Astrocyte (in vitro differentiated cells and primary cell): ENCODE measurements at regions not wholly inside any gene's neighbourhood (a gene's known extent, or its start where the extent isn't known, plus 50 kb on each side); places are given as distances from the start of the nearest gene placed in this dataset.
"Not testable (repeated sequence)": the region's sequence is repeated elsewhere in the genome, so short reads cannot be mapped to it uniquely, and the experiment has no call there.

Experiments
- DNase-seq: peaks from one replicate; pipeline ENCODE4 v3.0.0-alpha.2; 2010; ENCODE audit warnings: low read depth
- FAIRE-seq: peaks from 2 replicates; lab custom pipeline; 2011; peaks lifted over from hg19 to GRCh38; lab: Jason Lieb, UNC
- H2AFZ ChIP-seq: 2 replicates; pipeline ENCODE4 v1.6.0; 2012; ENCODE audit warnings: low read depth, low read length, inconsistent platforms
- H3K27ac ChIP-seq: 2 replicates; pipeline ENCODE4 v1.5.1; 2011; ENCODE audit warnings: low read depth, low read length, inconsistent platforms
- H3K27me3 ChIP-seq: 2 replicates; pipeline ENCODE4 v1.6.0; 2011; ENCODE audit warnings: low read length, inconsistent platforms; ENCODE audit not compliant: insufficient read depth
- H3K36me3 ChIP-seq: 2 replicates; pipeline ENCODE4 v1.5.1; 2011; ENCODE audit warnings: low read length, inconsistent platforms; ENCODE audit not compliant: insufficient read depth
- H3K4me1 ChIP-seq: 2 replicates; pipeline ENCODE4 v1.5.1; 2011; ENCODE audit warnings: low read length, inconsistent platforms; ENCODE audit not compliant: insufficient read depth
- H3K4me2 ChIP-seq: 2 replicates; pipeline ENCODE4 v1.6.0; 2012; ENCODE audit warnings: low read length, inconsistent platforms
- H3K4me3 ChIP-seq: 2 replicates; pipeline ENCODE4 v1.5.1; 2011; ENCODE audit warnings: low read depth, mild to moderate bottlenecking, low read length, inconsistent platforms; ENCODE audit not compliant: insufficient read depth
- H3K79me2 ChIP-seq: 2 replicates; pipeline ENCODE4 v1.6.0; 2012; ENCODE audit warnings: mild to moderate bottlenecking, low read length, inconsistent platforms; ENCODE audit not compliant: insufficient read depth
- H3K9ac ChIP-seq: 2 replicates; pipeline ENCODE4 v1.6.0; 2012; ENCODE audit warnings: mild to moderate bottlenecking, low read length, inconsistent platforms
- H3K9me3 ChIP-seq: 2 replicates; pipeline ENCODE4 v1.5.1; 2012; ENCODE audit warnings: low read depth, mild to moderate bottlenecking, low read length, inconsistent platforms; ENCODE audit not compliant: insufficient read depth
- H4K20me1 ChIP-seq: 2 replicates; pipeline ENCODE4 v1.6.0; 2012; ENCODE audit warnings: low read length, inconsistent platforms; ENCODE audit not compliant: insufficient read depth
- H3K27ac Mint-ChIP-seq: one replicate; pipeline ENCODE4 v1.8.0; 2021; ENCODE audit warnings: mild to moderate bottlenecking, mixed read lengths; ENCODE audit not compliant: unreplicated experiment
- H3K27me3 Mint-ChIP-seq: one replicate; pipeline ENCODE4 v1.8.0; 2021; ENCODE audit warnings: low read depth, mixed read lengths; ENCODE audit not compliant: unreplicated experiment
- H3K36me3 Mint-ChIP-seq: one replicate; pipeline ENCODE4 v1.8.0; 2021; ENCODE audit warnings: low read depth, mixed read lengths; ENCODE audit not compliant: unreplicated experiment
- H3K4me1 Mint-ChIP-seq: one replicate; pipeline ENCODE4 v1.8.0; 2021; ENCODE audit warnings: low read depth, mixed read lengths; ENCODE audit not compliant: unreplicated experiment
- H3K4me3 Mint-ChIP-seq: one replicate; pipeline ENCODE4 v1.8.0; 2021; ENCODE audit warnings: mild to moderate bottlenecking, moderate library complexity, mixed read lengths; ENCODE audit not compliant: unreplicated experiment
- H3K9me3 Mint-ChIP-seq: one replicate; pipeline ENCODE4 v1.8.0; 2021; ENCODE audit warnings: mild to moderate bottlenecking, mixed read lengths; ENCODE audit not compliant: unreplicated experiment
- EZH2 ChIP-seq: IDR thresholded peaks from 2 replicates; pipeline ENCODE4 v1.6.1; 2012; ENCODE audit warnings: mild to moderate bottlenecking, low read length, inconsistent platforms; ENCODE audit not compliant: insufficient read depth
- TF ChIP-seq, protein P1 (sequence below): IDR thresholded peaks from 2 replicates; pipeline ENCODE4 v1.5.1; 2011; ENCODE audit warnings: low read depth, mild to moderate bottlenecking, inconsistent platforms, low read length, moderate library complexity; ENCODE audit not compliant: insufficient read depth

DNA sequence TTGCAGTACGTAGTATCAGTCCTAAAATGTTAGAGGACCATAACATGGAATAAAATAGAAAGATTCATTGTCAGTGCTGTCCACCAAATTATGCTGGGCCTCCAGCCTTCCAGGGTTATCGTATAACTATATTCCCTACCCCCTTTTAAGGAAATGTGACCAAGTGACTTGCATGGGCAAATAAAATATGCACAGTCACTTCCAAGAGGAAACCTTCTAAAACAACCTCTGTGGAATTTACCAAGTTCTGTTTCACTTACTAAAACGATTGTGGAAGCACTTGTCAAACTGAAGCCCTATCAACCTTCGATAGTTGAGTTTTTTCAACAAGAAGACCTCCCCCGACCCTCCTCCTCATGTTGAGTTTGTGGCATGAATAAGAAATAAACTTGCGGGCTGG, 345.4 kb upstream of the C16orf82 start:
- Histone ChIP-seq H3K36me3 (no peaks in the 10 kb centered on the region), H3K27me3 (no peaks in the 10 kb centered on the region), H4K20me1 (no peaks in the 10 kb centered on the region), H3K4me2 (no peak overlapping the region), H3K4me3 (no peak overlapping the region), H3K27ac (no peak overlapping the region), H2AFZ (no peak overlapping the region), H3K4me1 (no peaks in the 10 kb centered on the region), H3K9me3 (no peaks in the 10 kb centered on the region), H3K79me2 (no peaks in the 10 kb centered on the region), H3K9ac (no peak overlapping the region)
- FAIRE-seq (no peak), DNase-seq (no peak)
- H3K9me3 Mint-ChIP-seq: no peaks in the 10 kb centered on the region
- H3K27me3 Mint-ChIP-seq: peaks cover 5% of the 10 kb centered on the region
- H3K4me3 Mint-ChIP-seq: no peak overlapping the region
- no peaks in the 10 kb centered on the region for H3K36me3 Mint-ChIP-seq
- H3K27ac Mint-ChIP-seq: no peak overlapping the region
- no peaks in the 10 kb centered on the region for H3K4me1 Mint-ChIP-seq
- TF ChIP-seq EZH2: no peak
- TF ChIP-seq, protein P1, sequence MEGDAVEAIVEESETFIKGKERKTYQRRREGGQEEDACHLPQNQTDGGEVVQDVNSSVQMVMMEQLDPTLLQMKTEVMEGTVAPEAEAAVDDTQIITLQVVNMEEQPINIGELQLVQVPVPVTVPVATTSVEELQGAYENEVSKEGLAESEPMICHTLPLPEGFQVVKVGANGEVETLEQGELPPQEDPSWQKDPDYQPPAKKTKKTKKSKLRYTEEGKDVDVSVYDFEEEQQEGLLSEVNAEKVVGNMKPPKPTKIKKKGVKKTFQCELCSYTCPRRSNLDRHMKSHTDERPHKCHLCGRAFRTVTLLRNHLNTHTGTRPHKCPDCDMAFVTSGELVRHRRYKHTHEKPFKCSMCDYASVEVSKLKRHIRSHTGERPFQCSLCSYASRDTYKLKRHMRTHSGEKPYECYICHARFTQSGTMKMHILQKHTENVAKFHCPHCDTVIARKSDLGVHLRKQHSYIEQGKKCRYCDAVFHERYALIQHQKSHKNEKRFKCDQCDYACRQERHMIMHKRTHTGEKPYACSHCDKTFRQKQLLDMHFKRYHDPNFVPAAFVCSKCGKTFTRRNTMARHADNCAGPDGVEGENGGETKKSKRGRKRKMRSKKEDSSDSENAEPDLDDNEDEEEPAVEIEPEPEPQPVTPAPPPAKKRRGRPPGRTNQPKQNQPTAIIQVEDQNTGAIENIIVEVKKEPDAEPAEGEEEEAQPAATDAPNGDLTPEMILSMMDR: no peak

DNA sequence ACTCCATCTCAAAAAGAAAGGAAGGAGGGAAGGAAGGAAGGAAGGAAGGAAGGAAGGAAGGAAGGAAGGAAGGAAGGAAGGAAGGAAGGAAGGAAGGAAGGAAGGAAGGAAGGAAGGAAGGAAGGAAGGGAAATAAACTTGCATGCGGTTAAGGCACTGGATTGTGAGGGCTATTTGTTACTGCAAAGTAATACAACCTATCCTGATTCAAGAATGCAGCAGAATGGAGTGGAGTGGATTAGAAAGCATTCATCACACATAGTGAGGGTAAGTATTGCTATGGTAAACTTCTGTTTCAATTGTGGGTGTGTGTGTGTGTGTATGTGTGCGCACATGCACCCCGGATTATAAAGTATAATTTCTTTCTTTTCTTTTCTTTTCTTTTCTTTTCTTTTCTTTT, 344.8 kb upstream of the C16orf82 start:
- H3K4me3 Mint-ChIP-seq, H3K27ac Mint-ChIP-seq, H3K27me3 Mint-ChIP-seq, H3K9me3 ChIP-seq, H4K20me1 ChIP-seq, H3K36me3 ChIP-seq, H2AFZ ChIP-seq, H3K9me3 Mint-ChIP-seq, H3K79me2 ChIP-seq, H3K27me3 ChIP-seq, FAIRE-seq, H3K36me3 Mint-ChIP-seq, H3K4me1 ChIP-seq, DNase-seq, H3K4me2 ChIP-seq, H3K4me3 ChIP-seq, H3K27ac ChIP-seq, H3K9ac ChIP-seq, H3K4me1 Mint-ChIP-seq: not testable (repeated sequence)

DNA sequence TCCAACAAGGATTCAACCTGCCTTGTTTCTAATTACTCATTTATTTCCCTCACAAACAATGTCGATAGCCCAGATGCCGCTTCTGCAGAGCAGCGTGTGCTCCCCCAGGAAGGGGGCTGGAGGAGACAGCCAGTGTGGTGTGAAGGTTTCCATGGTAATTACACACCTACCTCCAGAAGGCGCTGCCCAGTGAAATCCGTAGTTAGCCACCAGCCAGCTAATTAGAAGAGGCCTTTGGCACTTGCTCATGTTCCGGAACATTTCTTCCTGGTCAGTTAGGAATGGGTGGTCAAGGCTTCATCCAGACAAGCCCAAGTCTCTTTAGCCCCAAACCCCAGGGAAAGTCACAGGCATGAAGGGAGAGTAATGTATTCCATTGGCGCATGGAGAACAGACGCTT, 342.5 kb upstream of the C16orf82 start:
- Histone ChIP-seq H3K4me2 (no peak overlapping the region), H3K4me1 (no peaks in the 10 kb centered on the region), H4K20me1 (no peaks in the 10 kb centered on the region), H3K9me3 (no peaks in the 10 kb centered on the region), H3K9ac (no peak overlapping the region), H3K79me2 (no peaks in the 10 kb centered on the region), H2AFZ (no peak overlapping the region), H3K36me3 (no peaks in the 10 kb centered on the region), H3K27ac (no peak overlapping the region), H3K4me3 (no peak overlapping the region), H3K27me3 (no peaks in the 10 kb centered on the region)
- peaks cover 5% of the 10 kb centered on the region for H3K27me3 Mint-ChIP-seq
- H3K9me3 Mint-ChIP-seq: no peaks in the 10 kb centered on the region
- no peaks in the 10 kb centered on the region for H3K36me3 Mint-ChIP-seq
- no peak for FAIRE-seq
- no peak overlapping the region for H3K4me3 Mint-ChIP-seq
- DNase-seq: no peak
- H3K4me1 Mint-ChIP-seq: no peaks in the 10 kb centered on the region
- TF ChIP-seq, protein P1: no peak
- TF ChIP-seq EZH2: no peak
- no peak overlapping the region for H3K27ac Mint-ChIP-seq
